Breast epithelium (tissue), 3 donors: ENCODE measurements at regions not wholly inside any gene's neighbourhood (a gene's known extent, or its start where the extent isn't known, plus 50 kb on each side); places are given as distances from the start of the nearest gene placed in this dataset.

ENCODE experiments used
- POLR2A ChIP-seq: fragments of 450-650 bp; IDR thresholded peaks from one replicate; pipeline ENCODE4 v1.6.1; 2016; ENCODE audit warnings: antibody characterized with exemption, mild to moderate bottlenecking, moderate library complexity
- POLR2AphosphoS5 ChIP-seq, 3 donors: sonication (generic); formaldehyde crosslinking; IDR thresholded peaks; one replicate each; pipeline ENCODE4 v1.6.1; 2017; ENCODE audit warnings: antibody characterized with exemption in 3 of 3
- TF ChIP-seq, protein P1 (sequence below), 3 donors: fragments of 450-650 bp; IDR thresholded peaks; one replicate each; pipeline ENCODE4 v1.5.1; 2016 to 2017; ENCODE audit warnings: antibody characterized with exemption in 3 of 3, mild to moderate bottlenecking in 3 of 3, moderate library complexity in 3 of 3

GRCh38 chr11:62025487-62026105, 58.2 kb upstream of the FTH1 start:
- TF ChIP-seq, protein P1, sequence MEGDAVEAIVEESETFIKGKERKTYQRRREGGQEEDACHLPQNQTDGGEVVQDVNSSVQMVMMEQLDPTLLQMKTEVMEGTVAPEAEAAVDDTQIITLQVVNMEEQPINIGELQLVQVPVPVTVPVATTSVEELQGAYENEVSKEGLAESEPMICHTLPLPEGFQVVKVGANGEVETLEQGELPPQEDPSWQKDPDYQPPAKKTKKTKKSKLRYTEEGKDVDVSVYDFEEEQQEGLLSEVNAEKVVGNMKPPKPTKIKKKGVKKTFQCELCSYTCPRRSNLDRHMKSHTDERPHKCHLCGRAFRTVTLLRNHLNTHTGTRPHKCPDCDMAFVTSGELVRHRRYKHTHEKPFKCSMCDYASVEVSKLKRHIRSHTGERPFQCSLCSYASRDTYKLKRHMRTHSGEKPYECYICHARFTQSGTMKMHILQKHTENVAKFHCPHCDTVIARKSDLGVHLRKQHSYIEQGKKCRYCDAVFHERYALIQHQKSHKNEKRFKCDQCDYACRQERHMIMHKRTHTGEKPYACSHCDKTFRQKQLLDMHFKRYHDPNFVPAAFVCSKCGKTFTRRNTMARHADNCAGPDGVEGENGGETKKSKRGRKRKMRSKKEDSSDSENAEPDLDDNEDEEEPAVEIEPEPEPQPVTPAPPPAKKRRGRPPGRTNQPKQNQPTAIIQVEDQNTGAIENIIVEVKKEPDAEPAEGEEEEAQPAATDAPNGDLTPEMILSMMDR (IDR thresholded peaks at IDR 0.05): no peak
- TF ChIP-seq POLR2A: no peak
- peak in 2 of 3 donors; percentile 56 to 83 for TF ChIP-seq POLR2AphosphoS5 (IDR thresholded peaks at IDR 0.05)
